Small intestine (tissue), 7 donors: ENCODE measurements at regions not wholly inside any gene's neighbourhood (a gene's known extent, or its start where the extent isn't known, plus 50 kb on each side); places are given as distances from the start of the nearest gene placed in this dataset.

Experiments used
- DNase-seq, 2 donors: peaks; one replicate each; pipeline versions ENCODE4 v3.0.0 to v3.0.0-alpha.2; 2013
- FAIRE-seq: peaks from 2 replicates; lab custom pipeline; 2012; peaks lifted over from hg19 to GRCh38; lab: Jason Lieb, UNC
- H3K27ac ChIP-seq, 3 donors: one replicate each; pipeline ENCODE4 v1.5.1; 2013; ENCODE audit warnings: low read length in 2 of 3, mild to moderate bottlenecking in 2 of 3, control low read depth in 1 of 3, inconsistent platforms in 1 of 3, low read depth in 1 of 3, moderate library complexity in 1 of 3
- H3K27me3 ChIP-seq, 3 donors: one replicate each; pipeline ENCODE4 v1.6.1; 2013; ENCODE audit warnings: low read length in 3 of 3, inconsistent platforms in 1 of 3; ENCODE audit not compliant: control insufficient read depth in 3 of 3, insufficient read depth in 3 of 3
- H3K36me3 ChIP-seq, 3 donors: one replicate each; pipeline ENCODE4 v1.6.1; 2013; ENCODE audit warnings: low read length in 3 of 3, inconsistent platforms in 1 of 3, low read depth in 1 of 3, mild to moderate bottlenecking in 1 of 3, moderate library complexity in 1 of 3; ENCODE audit not compliant: control insufficient read depth in 3 of 3, insufficient read depth in 2 of 3
- H3K4me1 ChIP-seq, 3 donors: one replicate each; pipeline ENCODE4 v1.6.1; 2013; ENCODE audit warnings: low read length in 2 of 3, inconsistent platforms in 1 of 3, low read depth in 1 of 3, mild to moderate bottlenecking in 1 of 3, moderate library complexity in 1 of 3; ENCODE audit not compliant: control insufficient read depth in 3 of 3, insufficient read depth in 2 of 3
- H3K4me3 ChIP-seq, 3 donors: one replicate each; pipeline ENCODE4 v1.5.1; 2013; ENCODE audit warnings: low read length in 3 of 3, control low read depth in 1 of 3, inconsistent platforms in 1 of 3, low read depth in 1 of 3, mild to moderate bottlenecking in 1 of 3, moderate library complexity in 1 of 3
- H3K9me3 ChIP-seq, 2 donors: one replicate each; pipeline ENCODE4 v1.6.1; 2013; ENCODE audit warnings: low read depth in 1 of 2, low read length in 1 of 2; ENCODE audit not compliant: control insufficient read depth in 2 of 2, insufficient read depth in 1 of 2
- WGBS, 3 donors: extraction: QIAGEN DNeasy Blood & Tissue Kit; methylation state at CpG; one replicate each; pipeline ENCODE4 v1.1.7; 2013; 5-methylcytosine and 5-hydroxymethylcytosine counted together
- donor health status: healthy with polysubstance abuse.
- donor health status: control.
- donor health status: control.
- donor health status: Bipolar disorder and iron deficiency.
- donor health status: healthy.

DNA sequence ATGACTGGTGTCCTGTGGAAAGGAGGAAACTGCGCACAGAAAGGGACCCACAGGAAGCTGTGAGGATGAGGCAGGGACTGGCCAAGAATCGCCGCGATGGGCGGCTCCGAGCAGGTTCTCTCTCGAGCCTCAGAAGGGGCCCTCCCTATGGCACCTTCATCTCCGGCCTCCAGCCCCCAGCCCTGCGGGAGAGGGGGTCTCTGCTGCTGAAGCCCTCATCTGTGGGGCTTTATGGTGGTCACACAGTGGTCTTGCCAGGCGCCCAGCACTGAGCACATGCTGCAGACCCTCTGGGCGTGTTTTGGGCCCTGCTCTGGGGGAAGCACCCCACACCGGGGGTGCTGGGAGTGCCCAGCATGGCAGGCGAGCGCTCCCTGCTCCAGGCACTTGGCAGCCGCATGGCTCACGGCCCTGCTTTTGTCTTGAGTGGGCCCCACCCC, 86.6 kb upstream of the ACTRT2 start:
- no peak for FAIRE-seq
- 77 to 86% (median 82%) methylated on average over 16 of the region's 16 CpGs for WGBS, 3 donors
- H3K27me3 ChIP-seq = no peaks in the 10 kb centered on the region

DNA sequence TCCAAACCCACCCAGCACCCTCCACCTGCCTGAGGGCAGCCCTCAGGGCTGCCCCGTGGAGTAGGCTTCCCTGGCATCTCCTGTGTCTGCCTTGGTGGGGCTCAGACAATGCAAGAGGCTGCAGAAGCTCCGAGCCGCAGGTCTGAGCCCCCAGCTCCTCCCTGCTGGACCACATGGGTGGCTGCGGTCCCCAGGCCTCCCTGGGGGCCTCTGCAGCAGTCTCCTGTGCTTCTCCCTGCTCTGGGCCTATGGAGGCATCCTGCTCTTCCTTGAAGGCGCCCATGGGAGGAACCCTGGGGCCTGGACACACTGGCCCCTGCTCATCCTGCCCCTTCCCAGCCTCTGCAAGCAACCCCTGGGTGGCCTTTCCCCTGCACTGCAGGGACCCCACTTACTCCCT, 86.1 kb upstream of the ACTRT2 start:
- WGBS, 3 donors = 83 to 87% (median 85%) methylated on average over 4 to 5 of the region's 5 CpGs
- no peaks in the 10 kb centered on the region for H3K27me3 ChIP-seq
- H3K9me3 ChIP-seq = peaks cover 0 to 5% of the 10 kb centered on the region in 2 donors
- no peaks in the 10 kb centered on the region for H3K36me3 ChIP-seq
- H3K4me1 ChIP-seq = no peaks in the 10 kb centered on the region
- FAIRE-seq (no peak), DNase-seq (no peak)
- no peak overlapping the region for H3K27ac ChIP-seq
- no peak overlapping the region for H3K4me3 ChIP-seq

More for the DNA sequence above, 86.6 kb upstream of the ACTRT2 start:
- Histone ChIP-seq H3K4me3 (no peak overlapping the region), H3K27ac (no peak overlapping the region), H3K36me3 (no peaks in the 10 kb centered on the region), H3K4me1 (no peaks in the 10 kb centered on the region), H3K9me3 (peaks cover 0 to 3% of the 10 kb centered on the region in 2 donors)
- DNase-seq = no peak

DNA sequence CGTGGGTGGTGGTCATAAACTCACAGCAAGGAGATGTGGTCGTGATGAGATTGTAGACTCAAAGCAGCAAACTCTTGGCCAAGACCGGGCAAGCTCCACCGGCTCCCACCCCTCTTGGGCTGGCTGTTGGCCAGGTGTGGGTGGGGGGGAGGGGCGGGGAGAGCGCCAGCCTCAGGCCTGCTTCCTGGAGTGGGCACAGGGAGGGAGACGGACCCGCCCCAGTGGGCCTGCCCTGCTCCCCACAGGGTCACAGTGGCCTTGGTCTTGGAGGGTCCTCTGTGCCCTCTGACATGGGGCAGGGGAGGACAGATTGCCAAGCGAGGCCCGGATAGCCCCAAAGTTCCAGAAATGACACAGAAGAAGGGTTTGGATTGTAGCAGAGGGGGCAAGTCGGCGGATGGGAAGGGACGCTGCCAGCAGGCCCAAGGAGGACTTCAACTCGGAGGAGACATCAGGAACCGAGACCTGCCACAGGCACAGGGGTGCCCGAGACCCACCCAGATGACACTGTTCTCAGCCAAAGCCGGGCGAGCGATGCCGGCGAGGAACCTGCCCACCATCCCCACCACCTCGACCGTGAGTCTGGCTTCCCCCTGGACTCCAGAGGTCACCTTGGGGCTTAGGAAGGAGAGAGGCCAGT, 85.4 kb upstream of the ACTRT2 start:
- Histone ChIP-seq H3K9me3 (peaks cover 0 to 8% of the 10 kb centered on the region in 2 donors), H3K4me1 (no peaks in the 10 kb centered on the region), H3K4me3 (no peak overlapping the region), H3K27me3 (no peaks in the 10 kb centered on the region), H3K36me3 (no peaks in the 10 kb centered on the region), H3K27ac (no peak overlapping the region)
- FAIRE-seq (no peak), DNase-seq (no peak)
- WGBS, 3 donors = 72 to 80% (median 79%) methylated on average over 20 to 23 of the region's 23 CpGs

DNA sequence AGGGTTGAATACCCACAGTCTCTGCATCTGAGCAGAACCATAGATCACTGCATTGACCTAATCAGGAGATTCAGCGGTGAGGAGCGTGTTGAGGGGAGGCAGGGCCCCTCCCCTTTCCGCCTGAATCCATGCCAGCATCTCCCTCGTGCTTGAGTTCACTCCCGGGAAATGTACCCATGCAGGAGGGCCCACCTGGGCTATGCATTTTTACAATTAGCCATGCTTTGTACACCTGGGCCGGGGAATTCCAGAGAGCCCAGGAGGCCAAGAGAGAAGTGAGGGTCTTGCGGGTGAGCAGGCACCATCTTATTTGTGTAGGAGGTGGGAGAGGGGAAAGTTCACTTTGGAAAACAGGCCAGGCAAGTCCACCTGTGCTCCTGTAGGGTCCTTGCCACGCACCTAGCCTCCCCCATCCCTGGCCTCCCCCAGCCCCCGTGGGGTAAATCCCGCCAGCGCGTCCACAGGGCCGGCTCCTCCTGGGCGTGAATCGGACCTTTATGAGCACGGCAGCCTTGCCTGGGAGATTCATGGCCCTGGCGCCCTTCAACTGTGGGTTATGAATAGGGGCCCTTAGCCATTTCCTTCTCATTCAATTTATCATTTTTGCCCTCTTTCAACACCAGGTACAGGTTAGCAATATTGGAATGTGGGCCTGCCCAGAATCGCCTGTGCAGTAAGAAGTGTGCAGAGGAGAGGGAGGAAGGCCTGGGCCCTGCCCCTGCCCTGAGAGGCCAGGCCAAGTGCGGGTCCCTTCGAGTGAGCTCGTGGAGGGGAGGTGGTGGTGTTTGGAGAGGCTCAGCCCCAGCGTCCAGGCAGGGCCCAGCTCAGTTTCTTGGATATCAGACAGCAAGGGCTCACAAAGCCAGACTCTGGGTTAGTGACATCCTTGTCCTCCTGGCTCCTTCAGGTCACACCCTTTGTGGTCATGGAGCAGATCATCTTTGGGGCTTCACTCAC, 84.4 kb upstream of the ACTRT2 start:
- no peaks in the 10 kb centered on the region for H3K36me3 ChIP-seq
- no peaks in the 10 kb centered on the region for H3K4me1 ChIP-seq
- H3K9me3 ChIP-seq = peaks cover 0 to 15% of the 10 kb centered on the region in 2 donors
- no peak for FAIRE-seq
- DNase-seq = no peak
- H3K27me3 ChIP-seq = no peaks in the 10 kb centered on the region
- no peak overlapping the region for H3K27ac ChIP-seq
- H3K4me3 ChIP-seq = no peak overlapping the region
- WGBS, 3 donors = 67 to 76% (median 68%) methylated on average over 21 to 22 of the region's 22 CpGs

DNA sequence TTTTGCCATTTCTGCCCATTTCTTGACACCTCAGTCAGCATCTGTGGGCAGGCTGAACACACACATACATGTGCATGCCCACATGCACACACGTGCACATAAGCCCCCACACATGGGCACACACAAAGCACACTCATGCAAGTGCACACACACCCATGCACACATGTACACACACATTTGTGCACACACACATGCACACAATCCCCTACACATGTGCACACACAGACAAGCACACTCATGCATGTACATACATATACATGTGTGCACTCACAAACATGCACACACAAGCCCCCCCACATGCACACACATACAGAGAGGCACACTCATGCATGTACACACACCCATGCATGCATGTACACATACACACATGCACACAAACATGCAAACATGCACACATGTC, 83.5 kb upstream of the ACTRT2 start:
- Histone ChIP-seq H3K4me1 (no peaks in the 10 kb centered on the region), H3K27me3 (no peaks in the 10 kb centered on the region), H3K27ac (no peak overlapping the region), H3K9me3 (peaks cover 0 to 15% of the 10 kb centered on the region in 2 donors), H3K36me3 (no peaks in the 10 kb centered on the region), H3K4me3 (no peak overlapping the region)
- 30 to 77% (median 53%) methylated on average over 1 of the region's 1 CpG for WGBS, 3 donors
- FAIRE-seq (no peak), DNase-seq (no peak)

DNA sequence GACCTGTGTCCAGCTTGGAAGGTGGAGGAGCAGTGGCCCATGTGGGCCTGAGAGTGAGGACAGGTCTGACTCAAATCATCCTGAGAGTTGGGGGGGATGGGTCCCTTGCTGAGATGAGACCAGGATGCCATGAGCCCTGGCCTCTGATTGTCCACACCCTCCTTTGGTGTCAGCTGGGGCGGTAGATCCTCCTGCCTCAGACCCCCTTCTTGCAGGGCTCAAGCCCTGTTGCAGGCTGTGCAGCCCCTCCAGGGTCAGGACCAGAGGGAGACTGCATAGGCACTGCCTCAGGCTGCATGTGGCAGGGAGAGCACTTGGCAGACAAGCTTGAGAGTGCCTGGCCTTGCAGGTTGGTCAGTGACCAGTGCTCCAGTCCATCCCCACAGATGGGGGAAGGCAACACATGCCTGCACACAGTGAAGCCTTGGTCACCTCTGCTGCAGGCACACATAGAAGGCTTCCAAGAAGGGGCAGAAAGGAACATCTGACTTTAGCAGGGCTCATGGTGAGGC, 82.2 kb upstream of the ACTRT2 start:
- no peaks in the 10 kb centered on the region for H3K4me1 ChIP-seq
- FAIRE-seq (no peak), DNase-seq (no peak)
- H3K4me3 ChIP-seq = no peak overlapping the region
- no peaks in the 10 kb centered on the region for H3K27me3 ChIP-seq
- H3K27ac ChIP-seq = no peak overlapping the region
- peaks cover 0 to 15% of the 10 kb centered on the region in 2 donors for H3K9me3 ChIP-seq
- no peaks in the 10 kb centered on the region for H3K36me3 ChIP-seq
- WGBS, 3 donors = 83 to 100% (median 92%) methylated on average over 1 of the region's 1 CpG

DNA sequence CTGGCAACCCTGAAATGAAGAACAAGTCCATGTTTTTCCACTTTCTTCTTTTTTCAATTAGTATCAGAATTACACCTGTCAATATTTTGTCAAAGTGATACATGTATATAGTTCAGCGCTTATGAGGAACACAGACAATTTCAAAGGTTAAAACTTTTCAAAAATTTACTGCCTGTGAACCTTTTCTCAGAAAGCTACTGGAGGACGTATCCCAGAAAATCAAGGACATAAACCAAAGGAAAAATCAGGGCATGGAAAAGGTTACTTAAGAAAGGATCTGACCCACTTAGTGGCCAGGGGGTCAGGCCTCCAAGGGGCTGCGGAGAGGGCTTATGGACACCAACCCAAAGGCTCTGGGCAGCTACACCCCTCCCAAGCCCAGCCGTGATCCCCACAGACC, 81.1 kb upstream of the ACTRT2 start:
- WGBS, 3 donors = 80 to 98% (median 88%) methylated on average over 4 of the region's 4 CpGs

DNA sequence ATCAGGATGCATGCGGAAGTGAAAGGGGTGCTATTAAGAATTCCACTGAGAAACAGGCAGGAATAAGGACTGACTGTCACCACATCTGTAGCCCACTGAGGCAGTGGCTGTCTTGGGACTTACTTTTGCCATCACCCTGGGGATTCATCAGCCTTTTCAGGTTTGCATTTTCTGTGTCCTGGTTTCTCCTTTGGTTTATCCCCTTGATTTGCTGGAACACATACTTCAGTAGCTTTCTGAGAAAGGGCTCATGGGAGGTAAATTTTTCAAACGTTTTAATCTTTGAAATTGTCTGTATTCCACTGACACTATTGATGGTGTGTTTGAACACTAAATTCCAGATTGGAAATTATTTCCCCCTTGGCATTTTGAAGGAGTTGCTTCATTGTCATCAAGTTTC, 80.2 kb upstream of the ACTRT2 start:
- Histone ChIP-seq H3K27me3 (no peaks in the 10 kb centered on the region), H3K27ac (no peak overlapping the region), H3K9me3 (peaks cover 0 to 15% of the 10 kb centered on the region in 2 donors), H3K36me3 (no peaks in the 10 kb centered on the region), H3K4me1 (no peaks in the 10 kb centered on the region), H3K4me3 (no peak overlapping the region)
- 66 to 70% (median 68%) methylated on average over 2 of the region's 2 CpGs for WGBS, 3 donors
- DNase-seq (no peak), FAIRE-seq (no peak)

More for the DNA sequence above, 81.1 kb upstream of the ACTRT2 start:
- H3K27ac ChIP-seq = no peak overlapping the region
- H3K36me3 ChIP-seq = no peaks in the 10 kb centered on the region
- H3K9me3 ChIP-seq = peaks cover 0 to 15% of the 10 kb centered on the region in 2 donors
- no peak for FAIRE-seq
- H3K27me3 ChIP-seq = no peaks in the 10 kb centered on the region
- H3K4me3 ChIP-seq = no peak overlapping the region
- no peak for DNase-seq
- H3K4me1 ChIP-seq = no peaks in the 10 kb centered on the region
